K562 (cell line): ENCODE measurements at regions not wholly inside any gene's neighbourhood (a gene's known extent, or its start where the extent isn't known, plus 50 kb on each side); places are given as distances from the start of the nearest gene placed in this dataset.

Experiments
- ATAC-seq: fragments of 200-7000 bp; cut with Tn5 transposase; 3 replicates; pipeline ENCODE4 v1.9.1; 2020; ENCODE audit warnings: moderate library complexity
- BruUV-seq: library from RNA; stranded (reverse); fragments of 400-500 nt; replicated peaks from 2 replicates; lab custom pipeline; 2021; lab: Mats Ljungman, UMichigan
- CTCF ChIA-PET: fragments of 300-600 bp; formaldehyde crosslinking; extraction: SDS; loops from one replicate; lab custom pipeline; 2021; ENCODE audit warnings: low intra/inter-chr PET ratio; lab: Yijun Ruan, JAX
- POLR2A ChIA-PET: fragments of 300-600, 350-650 bp; sonication (Branson Sonifier 250); formaldehyde crosslinking; extraction: SDS; loops from one replicate; lab custom pipeline; 2021; ENCODE audit warnings: antibody characterized with exemption, inconsistent platforms; lab: Yijun Ruan, JAX
- DNase-seq, 4 experiments: peaks; one replicate each; pipeline versions ENCODE4 v3.0.0 to v3.0.0-alpha.2; 2011 to 2018; ENCODE audit warnings: low spot score in 3 of 4, mixed read lengths in 3 of 4; ENCODE audit errors: extremely low read depth in 1 of 4
- FAIRE-seq: peaks from 2 replicates; lab custom pipeline; 2011; peaks lifted over from hg19 to GRCh38; lab: Jason Lieb, UNC
- H2AFZ ChIP-seq: 2 replicates; pipeline ENCODE4 v1.6.0; 2011; ENCODE audit warnings: low read depth, low read length, control low read depth, inconsistent platforms
- H3K27ac ChIP-seq: fragments of 200-600 bp; 3 replicates; pipeline ENCODE4 v1.8.0; 2011; ENCODE audit warnings: low read depth, mild to moderate bottlenecking, control low read depth, inconsistent platforms, low read length, moderate library complexity, mixed read lengths; ENCODE audit errors: extremely low read depth
- H3K27me3 ChIP-seq, 2 experiments: fragments of 300-600 bp in 1 of 2; 2 replicates in 1 of 2; 3 replicates in 1 of 2; pipeline versions ENCODE4 v1.6.0 to v1.8.0; 2011; ENCODE audit warnings: inconsistent platforms in 2 of 2, low read length in 2 of 2, mild to moderate bottlenecking in 1 of 2, mixed read lengths in 1 of 2, moderate library complexity in 1 of 2; ENCODE audit not compliant: control insufficient read depth in 2 of 2, insufficient read depth in 2 of 2
- H3K36me3 ChIP-seq: fragments of 300-600 bp; 3 replicates; pipeline ENCODE4 v1.8.0; 2011; ENCODE audit warnings: mild to moderate bottlenecking, low read length, inconsistent platforms; ENCODE audit not compliant: control insufficient read depth, insufficient read depth
- H3K4me1 ChIP-seq, 2 experiments: fragments of 200-600 bp in 1 of 2; replicated peaks in 1 of 2; 2 replicates in 1 of 2; 3 replicates in 1 of 2; pipeline versions ENCODE4 v1.5.1 to v1.8.0; 2011; ENCODE audit warnings: inconsistent platforms in 2 of 2, low read length in 2 of 2, mild to moderate bottlenecking in 1 of 2, mixed read lengths in 1 of 2, moderate library complexity in 1 of 2; ENCODE audit not compliant: control insufficient read depth in 2 of 2, insufficient read depth in 2 of 2
- H3K4me2 ChIP-seq: 2 replicates; pipeline ENCODE4 v1.6.1; 2011; ENCODE audit warnings: low read length, control low read depth, inconsistent platforms, mixed read lengths; ENCODE audit not compliant: insufficient read depth
- H3K4me3 ChIP-seq: fragments of 200-600 bp; sonication (generic), shearing (Covaris generic); 2 replicates; pipeline ENCODE4 v1.5.1; 2016; ENCODE audit warnings: control low read depth, inconsistent platforms
- H3K79me2 ChIP-seq: fragments of 200-600 bp; 3 replicates; pipeline ENCODE4 v1.8.0; 2011; ENCODE audit warnings: low read length, inconsistent platforms; ENCODE audit not compliant: control insufficient read depth, insufficient read depth
- H3K9ac ChIP-seq, 2 experiments: 2 replicates each; pipeline versions ENCODE4 v1.6.0 to v1.6.1; 2011; ENCODE audit warnings: low read depth in 2 of 2, low read length in 2 of 2, control low read depth in 1 of 2, inconsistent platforms in 1 of 2, mild to moderate bottlenecking in 1 of 2, mixed read lengths in 1 of 2; ENCODE audit not compliant: insufficient read depth in 1 of 2
- H3K9me1 ChIP-seq: one replicate; pipeline ENCODE4 v1.6.0; 2011; ENCODE audit warnings: inconsistent platforms, mild to moderate bottlenecking, low read length, moderate library complexity; ENCODE audit not compliant: control insufficient read depth, insufficient read depth
- H3K9me3 ChIP-seq: replicated peaks from 2 replicates; pipeline ENCODE4 v1.5.1; 2011; ENCODE audit warnings: low read depth, low read length, inconsistent platforms; ENCODE audit not compliant: control insufficient read depth, insufficient read depth
- H4K20me1 ChIP-seq: replicated peaks from 2 replicates; pipeline ENCODE4 v1.6.1; 2011; ENCODE audit warnings: low read length, inconsistent platforms, mixed read lengths; ENCODE audit not compliant: control insufficient read depth, insufficient read depth
- GABPB1 ChIP-seq: sonication (generic); formaldehyde crosslinking; IDR thresholded peaks from 2 replicates; pipeline ENCODE4 v1.8.0; 2022; ENCODE audit warnings: mild to moderate bottlenecking, missing genetic modification reagents
- POLR2AphosphoS5 ChIP-seq: IDR thresholded peaks from 2 replicates; pipeline ENCODE4 v1.6.1; 2011; ENCODE audit warnings: mild to moderate bottlenecking, low read depth, low read length, moderate library complexity; ENCODE audit not compliant: control insufficient read depth, insufficient read depth
- in situ Hi-C: fragments of 300-500 bp; cut with MboI; formaldehyde crosslinking; loops from 4 replicates; pipeline ENCODE4 v1.15.0; 2018; ENCODE audit warnings: inconsistent platforms, mixed read lengths
- intact Hi-C: fragments of 100-400 bp; cut with micrococcal nuclease; formaldehyde crosslinking; loops from 2 replicates; pipeline ENCODE4 v1.14.2; 2022
- TF ChIP-seq, protein P1 (sequence below): sonication (generic); formaldehyde crosslinking; IDR thresholded peaks from 2 replicates; pipeline ENCODE4 v1.8.0; 2022; ENCODE audit warnings: missing genetic modification reagents, mild to moderate bottlenecking, borderline replicate concordance
- TF ChIP-seq, protein P2 (sequence below): sonication (generic); formaldehyde crosslinking; IDR thresholded peaks from 2 replicates; pipeline ENCODE4 v1.8.0; 2022; ENCODE audit warnings: missing genetic modification reagents, mild to moderate bottlenecking, borderline replicate concordance

DNA sequence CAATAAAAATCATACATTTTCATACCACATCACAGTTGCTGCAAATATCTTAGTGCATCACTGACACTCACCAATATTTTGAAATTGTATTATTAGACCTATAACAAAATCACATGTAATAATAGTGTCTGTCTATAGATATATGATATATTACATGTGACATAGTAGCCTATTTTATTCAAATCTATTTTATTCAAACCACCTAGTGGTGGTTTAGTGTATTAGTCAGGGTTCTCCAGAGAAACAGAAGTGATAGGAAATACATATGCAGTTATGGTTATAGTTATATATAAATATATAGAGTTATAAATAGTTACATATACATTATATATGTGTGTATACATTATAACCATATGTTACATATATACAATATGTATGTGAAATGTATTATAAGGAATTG lies 366.5 kb upstream of the ARID1B start:
- Histone ChIP-seq H3K9ac (no peak overlapping the region), H4K20me1 (no peaks in the 10 kb centered on the region), H3K27me3 (no peaks in the 10 kb centered on the region), H3K4me2 (no peak overlapping the region), H3K9me1 (no peaks in the 10 kb centered on the region), H2AFZ (no peak overlapping the region), H3K9me3 (no peaks in the 10 kb centered on the region), H3K27ac (no peak overlapping the region), H3K79me2 (no peaks in the 10 kb centered on the region), H3K4me3 (no peak overlapping the region), H3K4me1 (no peaks in the 10 kb centered on the region), H3K36me3 (no peaks in the 10 kb centered on the region)
- intact Hi-C loops = no loop called here
- ChIA-PET POLR2A (no interaction called here), CTCF (no interaction called here)
- FAIRE-seq (no peak), ATAC-seq (no peak), DNase-seq (no peak)
- in situ Hi-C loops = no loop called here
- no TSS peak for BruUV-seq
- no peak for TF ChIP-seq GABPB1
- TF ChIP-seq, protein P1, sequence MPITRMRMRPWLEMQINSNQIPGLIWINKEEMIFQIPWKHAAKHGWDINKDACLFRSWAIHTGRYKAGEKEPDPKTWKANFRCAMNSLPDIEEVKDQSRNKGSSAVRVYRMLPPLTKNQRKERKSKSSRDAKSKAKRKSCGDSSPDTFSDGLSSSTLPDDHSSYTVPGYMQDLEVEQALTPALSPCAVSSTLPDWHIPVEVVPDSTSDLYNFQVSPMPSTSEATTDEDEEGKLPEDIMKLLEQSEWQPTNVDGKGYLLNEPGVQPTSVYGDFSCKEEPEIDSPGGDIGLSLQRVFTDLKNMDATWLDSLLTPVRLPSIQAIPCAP = no peak
- no peak for TF ChIP-seq POLR2AphosphoS5
- TF ChIP-seq, protein P2, sequence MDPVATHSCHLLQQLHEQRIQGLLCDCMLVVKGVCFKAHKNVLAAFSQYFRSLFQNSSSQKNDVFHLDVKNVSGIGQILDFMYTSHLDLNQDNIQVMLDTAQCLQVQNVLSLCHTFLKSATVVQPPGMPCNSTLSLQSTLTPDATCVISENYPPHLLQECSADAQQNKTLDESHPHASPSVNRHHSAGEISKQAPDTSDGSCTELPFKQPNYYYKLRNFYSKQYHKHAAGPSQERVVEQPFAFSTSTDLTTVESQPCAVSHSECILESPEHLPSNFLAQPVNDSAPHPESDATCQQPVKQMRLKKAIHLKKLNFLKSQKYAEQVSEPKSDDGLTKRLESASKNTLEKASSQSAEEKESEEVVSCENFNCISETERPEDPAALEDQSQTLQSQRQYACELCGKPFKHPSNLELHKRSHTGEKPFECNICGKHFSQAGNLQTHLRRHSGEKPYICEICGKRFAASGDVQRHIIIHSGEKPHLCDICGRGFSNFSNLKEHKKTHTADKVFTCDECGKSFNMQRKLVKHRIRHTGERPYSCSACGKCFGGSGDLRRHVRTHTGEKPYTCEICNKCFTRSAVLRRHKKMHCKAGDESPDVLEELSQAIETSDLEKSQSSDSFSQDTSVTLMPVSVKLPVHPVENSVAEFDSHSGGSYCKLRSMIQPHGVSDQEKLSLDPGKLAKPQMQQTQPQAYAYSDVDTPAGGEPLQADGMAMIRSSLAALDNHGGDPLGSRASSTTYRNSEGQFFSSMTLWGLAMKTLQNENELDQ = no peak
